IPS DF 6.9 (cell line): ENCODE measurements at regions not wholly inside any gene's neighbourhood (a gene's known extent, or its start where the extent isn't known, plus 50 kb on each side); places are given as distances from the start of the nearest gene placed in this dataset.

Experiments used
- DNase-seq: peaks from one replicate; pipeline ENCODE4 v3.0.0-alpha.2; 2013; ENCODE audit warnings: low read depth, low spot score
- H3K27ac ChIP-seq: one replicate; pipeline ENCODE4 v1.5.1; 2013; ENCODE audit warnings: low read length, control low read depth
- H3K27me3 ChIP-seq: 2 replicates; pipeline ENCODE4 v1.6.1; 2013; ENCODE audit warnings: mild to moderate bottlenecking, low read length; ENCODE audit not compliant: control insufficient read depth, insufficient read depth
- H3K36me3 ChIP-seq: 2 replicates; pipeline ENCODE4 v1.6.1; 2013; ENCODE audit warnings: low read length; ENCODE audit not compliant: control insufficient read depth, insufficient read depth
- H3K4me1 ChIP-seq: 2 replicates; pipeline ENCODE4 v1.6.1; 2013; ENCODE audit warnings: low read length; ENCODE audit not compliant: control insufficient read depth, insufficient read depth
- H3K4me3 ChIP-seq: 2 replicates; pipeline ENCODE4 v1.5.1; 2013; ENCODE audit warnings: mild to moderate bottlenecking, low read length
- H3K9me3 ChIP-seq: 2 replicates; pipeline ENCODE4 v1.6.1; 2013; ENCODE audit warnings: low read length, inconsistent platforms; ENCODE audit not compliant: control insufficient read depth, insufficient read depth
- WGBS: extraction: QIAGEN DNeasy Blood & Tissue Kit; methylation state at CpG from one replicate; pipeline ENCODE4 v1.1.7; 2013; ENCODE audit warnings: mixed read lengths, missing lambda C conversion rate; ENCODE audit not compliant: insufficient read length, insufficient coverage; 5-methylcytosine and 5-hydroxymethylcytosine counted together

GRCh38 chr2:156792242-156792840, 356.2 kb downstream of the GPD2 start:
- no CpG with 5 or more reads among the region's 9 CpGs for WGBS
- H3K27me3 ChIP-seq = no peaks in the 10 kb centered on the region
- no peak overlapping the region for H3K4me3 ChIP-seq
- no peak overlapping the region for H3K27ac ChIP-seq
- H3K36me3 ChIP-seq = no peaks in the 10 kb centered on the region
- no peak for DNase-seq
- peaks cover 1% of the 10 kb centered on the region; the same call in 1 of the 2 replicates for H3K4me1 ChIP-seq
- H3K9me3 ChIP-seq = no peaks in the 10 kb centered on the region

- Histone ChIP-seq H3K9me3 (no peaks in the 10 kb centered on the region), H3K27me3 (no peaks in the 10 kb centered on the region), H3K36me3 (no peaks in the 10 kb centered on the region), H3K27ac (no peak overlapping the region), H3K4me3 (no peak overlapping the region), H3K4me1 (peaks cover 1% of the 10 kb centered on the region; the same call in 1 of the 2 replicates)
- WGBS = no CpG with 5 or more reads among the region's 2 CpGs
- DNase-seq = no peak
Measured at GRCh38 chr2:156797832-156798231, 361.7 kb downstream of the GPD2 start.

GRCh38 chr2:156800065-156800653, 364.0 kb downstream of the GPD2 start:
- Histone ChIP-seq H3K4me3 (no peak overlapping the region), H3K27me3 (no peaks in the 10 kb centered on the region), H3K27ac (no peak overlapping the region), H3K4me1 (peaks cover 2% of the 10 kb centered on the region; the same call in 1 of the 2 replicates), H3K9me3 (no peaks in the 10 kb centered on the region), H3K36me3 (no peaks in the 10 kb centered on the region)
- WGBS = no CpG with 5 or more reads among the region's 3 CpGs
- DNase-seq = no peak

DNA sequence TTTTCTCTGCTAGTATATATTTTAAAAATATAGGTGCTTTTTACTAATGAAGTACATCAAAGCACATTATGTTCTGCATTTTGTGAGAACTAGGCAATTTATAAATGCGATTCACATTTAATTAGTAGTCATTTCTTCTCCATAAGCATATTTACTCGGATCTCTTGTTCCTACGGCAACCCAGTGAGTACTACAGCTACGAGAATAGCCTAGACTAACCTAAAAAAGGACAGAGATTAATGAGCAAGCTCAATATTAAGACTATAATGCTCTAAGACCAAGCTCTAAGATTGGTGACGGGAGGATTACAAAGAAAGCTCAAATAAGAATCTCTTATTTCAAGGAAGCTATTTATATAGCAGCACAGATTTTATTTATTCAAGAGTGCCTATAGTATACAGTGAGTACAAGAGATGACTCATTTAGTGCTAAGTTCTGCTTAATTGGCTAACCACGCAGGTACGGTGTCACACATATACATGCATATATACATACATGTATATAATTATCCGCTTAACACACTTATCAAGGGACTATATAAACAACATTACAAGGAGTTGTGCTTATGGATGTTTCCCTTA, 364.7 kb downstream of the GPD2 start:
- no peak for DNase-seq
- no peak overlapping the region for H3K4me3 ChIP-seq
- H3K27ac ChIP-seq = no peak overlapping the region
- H3K9me3 ChIP-seq = no peaks in the 10 kb centered on the region
- H3K36me3 ChIP-seq = no peaks in the 10 kb centered on the region
- peaks cover 2% of the 10 kb centered on the region; the same call in 1 of the 2 replicates for H3K4me1 ChIP-seq
- H3K27me3 ChIP-seq = no peaks in the 10 kb centered on the region
- WGBS = no CpG with 5 or more reads among the region's 8 CpGs

GRCh38 chr2:156803243-156803642, 367.1 kb downstream of the GPD2 start:
- H3K4me3 ChIP-seq = no peak overlapping the region
- no peaks in the 10 kb centered on the region for H3K27me3 ChIP-seq

DNA sequence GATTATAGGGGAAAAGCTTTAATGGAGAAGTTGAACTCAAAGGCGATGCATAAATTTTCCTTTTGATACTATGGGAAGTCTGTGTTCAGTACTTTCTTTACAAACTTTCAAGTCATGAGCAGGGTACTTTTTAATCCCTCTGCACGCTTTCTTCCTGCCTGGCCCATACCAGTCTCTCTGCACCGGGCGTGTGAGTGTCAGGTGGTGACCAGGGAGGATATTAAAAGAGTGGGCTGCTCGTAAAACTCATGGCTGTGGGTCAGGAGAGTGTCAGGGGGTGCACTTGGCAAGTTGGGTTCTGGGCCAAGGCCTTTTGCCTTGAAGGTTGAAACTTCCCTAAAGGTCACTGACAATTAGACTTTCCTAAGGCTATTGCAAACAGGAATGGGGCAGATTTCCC, 367.8 kb downstream of the GPD2 start:
- Histone ChIP-seq H3K9me3 (no peaks in the 10 kb centered on the region), H3K27me3 (no peaks in the 10 kb centered on the region), H3K27ac (no peak overlapping the region), H3K4me1 (peaks cover 2% of the 10 kb centered on the region; the same call in 1 of the 2 replicates), H3K4me3 (no peak overlapping the region), H3K36me3 (no peaks in the 10 kb centered on the region)
- no CpG with 5 or more reads among the region's 5 CpGs for WGBS
- DNase-seq = no peak

More at GRCh38 chr2:156803243-156803642, 367.1 kb downstream of the GPD2 start:
- Histone ChIP-seq H3K36me3 (no peaks in the 10 kb centered on the region), H3K9me3 (no peaks in the 10 kb centered on the region), H3K4me1 (peaks cover 2% of the 10 kb centered on the region; the same call in 1 of the 2 replicates), H3K27ac (no peak overlapping the region)
- WGBS = no CpG with 5 or more reads among the region's 10 CpGs
- DNase-seq = no peak

- WGBS = no CpG with 5 or more reads among the region's 2 CpGs
- DNase-seq = no peak
- Histone ChIP-seq H3K4me3 (no peak overlapping the region), H3K27me3 (no peaks in the 10 kb centered on the region), H3K36me3 (no peaks in the 10 kb centered on the region), H3K27ac (no peak overlapping the region), H3K9me3 (no peaks in the 10 kb centered on the region), H3K4me1 (no peaks in the 10 kb centered on the region)
Measured at GRCh38 chr2:156810094-156810493, 373.9 kb downstream of the GPD2 start.

GRCh38 chr2:156812496-156812895, 376.3 kb downstream of the GPD2 start:
- Histone ChIP-seq H3K36me3 (no peaks in the 10 kb centered on the region), H3K4me3 (no peak overlapping the region), H3K4me1 (no peaks in the 10 kb centered on the region), H3K27ac (no peak overlapping the region), H3K27me3 (no peaks in the 10 kb centered on the region), H3K9me3 (no peaks in the 10 kb centered on the region)
- no peak for DNase-seq
- WGBS = no CpG with 5 or more reads among the region's 1 CpG

GRCh38 chr2:156817430-156817829, 381.3 kb downstream of the GPD2 start:
- Histone ChIP-seq H3K4me1 (no peaks in the 10 kb centered on the region; the same call in 1 of the 2 replicates), H3K27ac (no peak overlapping the region), H3K4me3 (no peak overlapping the region), H3K9me3 (no peaks in the 10 kb centered on the region), H3K27me3 (no peaks in the 10 kb centered on the region), H3K36me3 (no peaks in the 10 kb centered on the region)
- WGBS = no CpG with 5 or more reads among the region's 1 CpG
- DNase-seq = no peak

GRCh38 chr2:156818221-156818620, 382.0 kb downstream of the GPD2 start:
- no peak for DNase-seq
- Histone ChIP-seq H3K27me3 (no peaks in the 10 kb centered on the region), H3K4me3 (no peak overlapping the region), H3K36me3 (no peaks in the 10 kb centered on the region), H3K9me3 (no peaks in the 10 kb centered on the region), H3K27ac (no peak overlapping the region), H3K4me1 (no peaks in the 10 kb centered on the region; the same call in 1 of the 2 replicates)
- WGBS = no CpG with 5 or more reads among the region's 6 CpGs
